ENCODE measurements at regions not wholly inside any gene's neighbourhood (a gene's known extent, or its start where the extent isn't known, plus 50 kb on each side); places are given as distances from the start of the nearest gene placed in this dataset.

DNA sequence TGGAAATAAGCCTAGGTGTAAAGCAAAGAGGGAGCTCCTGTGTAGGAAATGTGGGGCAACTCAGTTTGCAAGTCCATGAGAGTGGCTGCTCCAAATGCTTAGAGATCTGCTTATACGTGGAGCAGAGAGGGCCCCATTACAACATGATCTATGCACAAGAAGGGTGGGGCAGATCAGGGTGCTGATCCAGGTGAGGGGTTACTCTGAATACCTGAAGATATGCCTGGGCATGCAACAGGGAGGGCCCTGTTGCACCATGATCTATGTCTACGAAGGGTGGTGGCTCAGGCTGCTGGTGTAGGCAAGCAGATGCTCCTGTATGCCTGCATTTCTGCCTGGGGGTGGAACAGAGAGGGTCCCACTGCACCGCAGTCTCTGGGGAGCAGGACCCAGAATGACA lies 1121.2 kb downstream of the RAPGEF2 start:
- POLR2A ChIA-PET = no interaction called here
- ATAC-seq = no peak
- Mint-ChIP-seq H3K9me3 (peaks cover 53% of the 10 kb centered on the region), H3K27ac (no peak overlapping the region), H3K36me3 (peaks cover 23% of the 10 kb centered on the region), H3K27me3 (ENCODE audit: low read depth) (no peaks in the 10 kb centered on the region), H3K4me3 (no peak overlapping the region), H3K4me1 (peaks cover 2% of the 10 kb centered on the region; the same call in 1 of the 2 replicates)
- TF ChIP-seq, protein P1, sequence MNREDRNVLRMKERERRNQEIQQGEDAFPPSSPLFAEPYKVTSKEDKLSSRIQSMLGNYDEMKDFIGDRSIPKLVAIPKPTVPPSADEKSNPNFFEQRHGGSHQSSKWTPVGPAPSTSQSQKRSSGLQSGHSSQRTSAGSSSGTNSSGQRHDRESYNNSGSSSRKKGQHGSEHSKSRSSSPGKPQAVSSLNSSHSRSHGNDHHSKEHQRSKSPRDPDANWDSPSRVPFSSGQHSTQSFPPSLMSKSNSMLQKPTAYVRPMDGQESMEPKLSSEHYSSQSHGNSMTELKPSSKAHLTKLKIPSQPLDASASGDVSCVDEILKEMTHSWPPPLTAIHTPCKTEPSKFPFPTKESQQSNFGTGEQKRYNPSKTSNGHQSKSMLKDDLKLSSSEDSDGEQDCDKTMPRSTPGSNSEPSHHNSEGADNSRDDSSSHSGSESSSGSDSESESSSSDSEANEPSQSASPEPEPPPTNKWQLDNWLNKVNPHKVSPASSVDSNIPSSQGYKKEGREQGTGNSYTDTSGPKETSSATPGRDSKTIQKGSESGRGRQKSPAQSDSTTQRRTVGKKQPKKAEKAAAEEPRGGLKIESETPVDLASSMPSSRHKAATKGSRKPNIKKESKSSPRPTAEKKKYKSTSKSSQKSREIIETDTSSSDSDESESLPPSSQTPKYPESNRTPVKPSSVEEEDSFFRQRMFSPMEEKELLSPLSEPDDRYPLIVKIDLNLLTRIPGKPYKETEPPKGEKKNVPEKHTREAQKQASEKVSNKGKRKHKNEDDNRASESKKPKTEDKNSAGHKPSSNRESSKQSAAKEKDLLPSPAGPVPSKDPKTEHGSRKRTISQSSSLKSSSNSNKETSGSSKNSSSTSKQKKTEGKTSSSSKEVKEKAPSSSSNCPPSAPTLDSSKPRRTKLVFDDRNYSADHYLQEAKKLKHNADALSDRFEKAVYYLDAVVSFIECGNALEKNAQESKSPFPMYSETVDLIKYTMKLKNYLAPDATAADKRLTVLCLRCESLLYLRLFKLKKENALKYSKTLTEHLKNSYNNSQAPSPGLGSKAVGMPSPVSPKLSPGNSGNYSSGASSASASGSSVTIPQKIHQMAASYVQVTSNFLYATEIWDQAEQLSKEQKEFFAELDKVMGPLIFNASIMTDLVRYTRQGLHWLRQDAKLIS (CRISPR knock-in tag; IDR thresholded peaks at IDR 0.05; ENCODE audit: borderline replicate concordance) = no peak
- TF ChIP-seq ZNF121 (CRISPR knock-in tag; IDR thresholded peaks at IDR 0.05) = no peak
- TF ChIP-seq FOXJ3 (CRISPR knock-in tag; IDR thresholded peaks at IDR 0.05; ENCODE audit: borderline replicate concordance) = no peak
- CTCF ChIA-PET = no interaction called here
- no peak for DNase-seq (ENCODE audit: low spot score)

DNA sequence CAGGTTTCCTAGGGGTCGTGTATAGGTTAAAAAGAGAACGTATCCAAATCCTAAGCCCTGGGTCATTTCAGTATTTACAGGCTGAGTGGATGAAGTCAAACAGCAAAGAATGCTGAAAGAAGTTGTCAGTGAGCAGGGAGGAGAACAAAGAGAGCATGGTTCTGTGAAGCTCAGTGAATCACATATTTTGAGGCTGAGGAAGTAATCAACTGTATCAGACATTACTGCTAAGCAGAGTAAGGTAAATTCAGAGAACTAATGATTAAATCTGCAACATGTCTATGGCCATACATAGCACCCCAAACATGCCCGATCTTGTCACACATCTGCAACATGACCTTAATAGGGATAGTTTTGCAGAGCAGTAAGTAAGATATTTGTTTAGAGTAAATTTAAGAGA lies 1130.3 kb downstream of the RAPGEF2 start:
- no peak overlapping the region for H3K27ac Mint-ChIP-seq
- no peaks in the 10 kb centered on the region for H3K36me3 Mint-ChIP-seq
- DNase-seq (ENCODE audit: low spot score) (no peak), ATAC-seq (no peak)
- no peak overlapping the region for H3K4me3 Mint-ChIP-seq
- ChIA-PET POLR2A (no interaction called here), CTCF (no interaction called here)
- no peaks in the 10 kb centered on the region for H3K27me3 Mint-ChIP-seq (ENCODE audit: low read depth)
- H3K9me3 Mint-ChIP-seq = no peaks in the 10 kb centered on the region
- TF ChIP-seq ZNF317 (CRISPR knock-in tag; IDR thresholded peaks at IDR 0.05; ENCODE audit: borderline replicate concordance, low read depth) = no peak
- no peak for TF ChIP-seq PRRX2 (CRISPR knock-in tag; IDR thresholded peaks at IDR 0.05)
- no peak for TF ChIP-seq KAT7 (CRISPR knock-in tag; IDR thresholded peaks at IDR 0.05; ENCODE audit: borderline replicate concordance)
- TF ChIP-seq ETV6 (CRISPR knock-in tag; IDR thresholded peaks at IDR 0.05) = no peak
- TF ChIP-seq SMAD4 (CRISPR knock-in tag; IDR thresholded peaks at IDR 0.05) = no peak
- TF ChIP-seq, protein P2, sequence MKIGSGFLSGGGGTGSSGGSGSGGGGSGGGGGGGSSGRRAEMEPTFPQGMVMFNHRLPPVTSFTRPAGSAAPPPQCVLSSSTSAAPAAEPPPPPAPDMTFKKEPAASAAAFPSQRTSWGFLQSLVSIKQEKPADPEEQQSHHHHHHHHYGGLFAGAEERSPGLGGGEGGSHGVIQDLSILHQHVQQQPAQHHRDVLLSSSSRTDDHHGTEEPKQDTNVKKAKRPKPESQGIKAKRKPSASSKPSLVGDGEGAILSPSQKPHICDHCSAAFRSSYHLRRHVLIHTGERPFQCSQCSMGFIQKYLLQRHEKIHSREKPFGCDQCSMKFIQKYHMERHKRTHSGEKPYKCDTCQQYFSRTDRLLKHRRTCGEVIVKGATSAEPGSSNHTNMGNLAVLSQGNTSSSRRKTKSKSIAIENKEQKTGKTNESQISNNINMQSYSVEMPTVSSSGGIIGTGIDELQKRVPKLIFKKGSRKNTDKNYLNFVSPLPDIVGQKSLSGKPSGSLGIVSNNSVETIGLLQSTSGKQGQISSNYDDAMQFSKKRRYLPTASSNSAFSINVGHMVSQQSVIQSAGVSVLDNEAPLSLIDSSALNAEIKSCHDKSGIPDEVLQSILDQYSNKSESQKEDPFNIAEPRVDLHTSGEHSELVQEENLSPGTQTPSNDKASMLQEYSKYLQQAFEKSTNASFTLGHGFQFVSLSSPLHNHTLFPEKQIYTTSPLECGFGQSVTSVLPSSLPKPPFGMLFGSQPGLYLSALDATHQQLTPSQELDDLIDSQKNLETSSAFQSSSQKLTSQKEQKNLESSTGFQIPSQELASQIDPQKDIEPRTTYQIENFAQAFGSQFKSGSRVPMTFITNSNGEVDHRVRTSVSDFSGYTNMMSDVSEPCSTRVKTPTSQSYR (CRISPR knock-in tag; IDR thresholded peaks at IDR 0.05) = no peak
- TF ChIP-seq, protein P3, sequence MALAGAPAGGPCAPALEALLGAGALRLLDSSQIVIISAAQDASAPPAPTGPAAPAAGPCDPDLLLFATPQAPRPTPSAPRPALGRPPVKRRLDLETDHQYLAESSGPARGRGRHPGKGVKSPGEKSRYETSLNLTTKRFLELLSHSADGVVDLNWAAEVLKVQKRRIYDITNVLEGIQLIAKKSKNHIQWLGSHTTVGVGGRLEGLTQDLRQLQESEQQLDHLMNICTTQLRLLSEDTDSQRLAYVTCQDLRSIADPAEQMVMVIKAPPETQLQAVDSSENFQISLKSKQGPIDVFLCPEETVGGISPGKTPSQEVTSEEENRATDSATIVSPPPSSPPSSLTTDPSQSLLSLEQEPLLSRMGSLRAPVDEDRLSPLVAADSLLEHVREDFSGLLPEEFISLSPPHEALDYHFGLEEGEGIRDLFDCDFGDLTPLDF (CRISPR knock-in tag; IDR thresholded peaks at IDR 0.05) = no peak
- no peak for TF ChIP-seq CBFB (CRISPR knock-in tag; IDR thresholded peaks at IDR 0.05; ENCODE audit: low read depth)
- TF ChIP-seq ZNF416 (CRISPR knock-in tag; IDR thresholded peaks at IDR 0.05) = no peak
- TF ChIP-seq ZNF232 (CRISPR knock-in tag; IDR thresholded peaks at IDR 0.05) = no peak
- TF ChIP-seq, protein P4, sequence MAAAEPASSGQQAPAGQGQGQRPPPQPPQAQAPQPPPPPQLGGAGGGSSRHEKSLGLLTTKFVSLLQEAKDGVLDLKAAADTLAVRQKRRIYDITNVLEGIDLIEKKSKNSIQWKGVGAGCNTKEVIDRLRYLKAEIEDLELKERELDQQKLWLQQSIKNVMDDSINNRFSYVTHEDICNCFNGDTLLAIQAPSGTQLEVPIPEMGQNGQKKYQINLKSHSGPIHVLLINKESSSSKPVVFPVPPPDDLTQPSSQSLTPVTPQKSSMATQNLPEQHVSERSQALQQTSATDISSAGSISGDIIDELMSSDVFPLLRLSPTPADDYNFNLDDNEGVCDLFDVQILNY (CRISPR knock-in tag; IDR thresholded peaks at IDR 0.05) = no peak
- TF ChIP-seq, protein P5, sequence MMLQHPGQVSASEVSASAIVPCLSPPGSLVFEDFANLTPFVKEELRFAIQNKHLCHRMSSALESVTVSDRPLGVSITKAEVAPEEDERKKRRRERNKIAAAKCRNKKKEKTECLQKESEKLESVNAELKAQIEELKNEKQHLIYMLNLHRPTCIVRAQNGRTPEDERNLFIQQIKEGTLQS (CRISPR knock-in tag; conservative IDR thresholded peaks at IDR 0.05) = no peak
- TF ChIP-seq OVOL2 (CRISPR knock-in tag; IDR thresholded peaks at IDR 0.05; ENCODE audit: borderline replicate concordance) = no peak
- no peak for TF ChIP-seq FOXK1 (CRISPR knock-in tag; IDR thresholded peaks at IDR 0.05)
- TF ChIP-seq EMX1 (CRISPR knock-in tag; IDR thresholded peaks at IDR 0.05) = no peak
- no peak for TF ChIP-seq ZNF423 (CRISPR knock-in tag; IDR thresholded peaks at IDR 0.05)
- TF ChIP-seq RELA (CRISPR knock-in tag; IDR thresholded peaks at IDR 0.05; ENCODE audit: borderline replicate concordance) = no peak
- H3K4me1 Mint-ChIP-seq = peaks cover 4% of the 10 kb centered on the region; the same call in 1 of the 2 replicates

All from WTC11 (cell line).